ENCODE measurements at regions not wholly inside any gene's neighbourhood (a gene's known extent, or its start where the extent isn't known, plus 50 kb on each side); places are given as distances from the start of the nearest gene placed in this dataset.

DNA sequence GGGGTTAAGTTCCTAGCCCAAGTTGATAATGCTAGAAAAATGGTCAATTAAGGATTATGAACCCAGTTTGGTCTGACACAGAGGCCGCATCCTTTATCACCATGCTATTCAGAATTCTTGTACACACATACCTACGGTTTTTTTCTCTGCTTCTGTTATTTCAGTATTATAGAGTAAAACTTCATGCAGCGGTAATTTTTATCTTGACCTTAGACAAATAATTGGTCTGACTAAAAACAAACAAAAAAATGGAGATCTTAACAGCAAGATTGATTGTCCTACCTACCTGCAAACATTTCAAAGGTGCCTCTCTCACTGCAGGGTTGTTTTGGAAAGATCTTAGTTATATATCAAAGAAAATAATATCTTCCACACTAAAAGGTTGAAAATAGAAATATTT, 201.9 kb upstream of the PRICKLE1 start:
- Histone ChIP-seq H3K4me3 (no peak overlapping the region), H3K36me3 (no peaks in the 10 kb centered on the region), H3K27ac (no peak overlapping the region), H3K9me3 (no peaks in the 10 kb centered on the region), H3K27me3 (no peaks in the 10 kb centered on the region), H3K4me1 (peaks cover 0 to 7% (median 0%) of the 10 kb centered on the region in 4 donors)
- DNase-seq: no peak
- intact Hi-C loops (cut with DNase I): no loop called here
- 48 to 76% methylated on average over 3 of the region's 3 CpGs for WGBS, 2 donors
- no peak for TF ChIP-seq EP300 (IDR thresholded peaks at IDR 0.05)
- TF ChIP-seq POLR2AphosphoS5 (IDR thresholded peaks at IDR 0.05): no peak
- TF ChIP-seq POLR2A (IDR thresholded peaks at IDR 0.05): no peak
- TF ChIP-seq, protein P1, sequence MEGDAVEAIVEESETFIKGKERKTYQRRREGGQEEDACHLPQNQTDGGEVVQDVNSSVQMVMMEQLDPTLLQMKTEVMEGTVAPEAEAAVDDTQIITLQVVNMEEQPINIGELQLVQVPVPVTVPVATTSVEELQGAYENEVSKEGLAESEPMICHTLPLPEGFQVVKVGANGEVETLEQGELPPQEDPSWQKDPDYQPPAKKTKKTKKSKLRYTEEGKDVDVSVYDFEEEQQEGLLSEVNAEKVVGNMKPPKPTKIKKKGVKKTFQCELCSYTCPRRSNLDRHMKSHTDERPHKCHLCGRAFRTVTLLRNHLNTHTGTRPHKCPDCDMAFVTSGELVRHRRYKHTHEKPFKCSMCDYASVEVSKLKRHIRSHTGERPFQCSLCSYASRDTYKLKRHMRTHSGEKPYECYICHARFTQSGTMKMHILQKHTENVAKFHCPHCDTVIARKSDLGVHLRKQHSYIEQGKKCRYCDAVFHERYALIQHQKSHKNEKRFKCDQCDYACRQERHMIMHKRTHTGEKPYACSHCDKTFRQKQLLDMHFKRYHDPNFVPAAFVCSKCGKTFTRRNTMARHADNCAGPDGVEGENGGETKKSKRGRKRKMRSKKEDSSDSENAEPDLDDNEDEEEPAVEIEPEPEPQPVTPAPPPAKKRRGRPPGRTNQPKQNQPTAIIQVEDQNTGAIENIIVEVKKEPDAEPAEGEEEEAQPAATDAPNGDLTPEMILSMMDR (IDR thresholded peaks at IDR 0.05): no peak

DNA sequence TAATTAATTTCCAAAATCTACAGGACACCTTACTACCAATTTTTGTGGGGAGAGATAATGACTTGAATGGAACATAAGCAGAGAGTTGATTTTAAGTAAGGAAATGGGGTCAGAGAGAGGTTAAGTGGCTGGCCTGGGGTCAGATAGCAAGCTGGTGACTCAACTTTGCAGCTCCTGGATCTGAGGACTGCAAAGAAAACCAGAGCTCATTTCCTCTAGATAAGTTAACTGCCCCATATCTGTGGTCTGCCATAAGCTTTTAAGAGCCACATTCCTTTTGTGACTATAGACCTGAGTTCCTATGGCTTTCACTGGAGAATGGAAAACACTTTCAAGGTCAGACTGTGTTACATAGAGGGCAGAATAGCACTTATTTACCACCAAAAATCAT, 201.2 kb upstream of the PRICKLE1 start:
- no peak overlapping the region for H3K27ac ChIP-seq

DNA sequence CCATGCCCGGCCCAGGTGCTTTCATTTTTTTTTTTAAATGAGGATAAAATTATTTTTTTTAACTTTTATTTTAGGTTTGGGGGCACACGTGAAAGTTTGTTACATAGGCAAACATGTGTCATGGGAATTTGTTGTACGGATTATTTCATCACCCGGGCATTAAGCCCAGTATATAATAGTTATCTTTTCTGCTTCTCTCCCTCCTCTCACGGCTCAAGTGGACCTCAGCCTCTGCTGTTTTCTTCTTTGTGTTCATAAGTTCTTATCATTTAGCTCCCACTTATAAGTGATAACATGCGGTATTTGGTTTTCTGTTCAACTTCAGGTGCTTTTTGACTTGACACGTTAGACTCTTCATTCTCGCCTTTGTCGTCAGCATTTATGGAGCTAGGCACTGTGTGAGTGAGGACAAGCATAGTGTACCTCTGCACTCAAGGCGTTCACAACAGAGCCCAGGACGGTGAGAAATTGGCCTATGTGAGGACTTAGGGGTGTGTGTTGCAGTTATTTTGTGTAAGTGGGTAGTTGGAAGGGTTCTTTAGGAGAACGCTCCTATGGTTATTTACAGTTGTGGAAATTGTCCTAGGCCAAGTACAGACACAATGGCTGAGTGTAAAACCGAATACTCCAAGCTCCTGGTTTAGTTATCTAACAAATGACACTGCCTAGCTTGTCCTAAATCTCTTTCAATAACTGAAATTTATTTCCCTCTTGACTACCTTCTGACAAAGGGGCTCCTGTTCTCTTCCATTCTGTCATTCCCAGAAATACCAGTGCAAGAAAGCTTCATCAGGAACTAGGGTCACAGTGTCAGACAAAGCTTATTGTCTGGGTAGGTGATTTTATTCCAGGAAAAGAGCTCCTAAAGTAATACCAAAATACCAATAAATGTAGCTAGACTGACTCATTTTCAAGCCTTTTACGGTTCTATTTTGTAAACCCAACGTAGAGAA, 200.5 kb upstream of the PRICKLE1 start:
- intact Hi-C loops (cut with DNase I): no loop called here
- no peak for DNase-seq
- Histone ChIP-seq H3K36me3 (no peaks in the 10 kb centered on the region), H3K27ac (no peak overlapping the region), H3K4me1 (peaks cover 0 to 6% (median 0%) of the 10 kb centered on the region in 4 donors), H3K4me3 (no peak overlapping the region), H3K27me3 (no peaks in the 10 kb centered on the region), H3K9me3 (no peaks in the 10 kb centered on the region)
- 78 to 80% methylated on average over 15 of the region's 15 CpGs for WGBS, 2 donors
- no peak for TF ChIP-seq POLR2AphosphoS5 (IDR thresholded peaks at IDR 0.05)
- TF ChIP-seq, protein P1 (IDR thresholded peaks at IDR 0.05): no peak
- TF ChIP-seq EP300 (IDR thresholded peaks at IDR 0.05): no peak
- TF ChIP-seq POLR2A (IDR thresholded peaks at IDR 0.05): no peak

More for the DNA sequence above, 201.2 kb upstream of the PRICKLE1 start:
- no peak for DNase-seq
- Histone ChIP-seq H3K27me3 (no peaks in the 10 kb centered on the region), H3K9me3 (no peaks in the 10 kb centered on the region), H3K36me3 (no peaks in the 10 kb centered on the region), H3K4me1 (peaks cover 0 to 7% (median 0%) of the 10 kb centered on the region in 4 donors), H3K4me3 (no peak overlapping the region)
- intact Hi-C loops (cut with DNase I): no loop called here
- TF ChIP-seq, protein P1 (IDR thresholded peaks at IDR 0.05): no peak
- TF ChIP-seq POLR2A (IDR thresholded peaks at IDR 0.05): no peak
- no peak for TF ChIP-seq EP300 (IDR thresholded peaks at IDR 0.05)
- TF ChIP-seq POLR2AphosphoS5 (IDR thresholded peaks at IDR 0.05): no peak

DNA sequence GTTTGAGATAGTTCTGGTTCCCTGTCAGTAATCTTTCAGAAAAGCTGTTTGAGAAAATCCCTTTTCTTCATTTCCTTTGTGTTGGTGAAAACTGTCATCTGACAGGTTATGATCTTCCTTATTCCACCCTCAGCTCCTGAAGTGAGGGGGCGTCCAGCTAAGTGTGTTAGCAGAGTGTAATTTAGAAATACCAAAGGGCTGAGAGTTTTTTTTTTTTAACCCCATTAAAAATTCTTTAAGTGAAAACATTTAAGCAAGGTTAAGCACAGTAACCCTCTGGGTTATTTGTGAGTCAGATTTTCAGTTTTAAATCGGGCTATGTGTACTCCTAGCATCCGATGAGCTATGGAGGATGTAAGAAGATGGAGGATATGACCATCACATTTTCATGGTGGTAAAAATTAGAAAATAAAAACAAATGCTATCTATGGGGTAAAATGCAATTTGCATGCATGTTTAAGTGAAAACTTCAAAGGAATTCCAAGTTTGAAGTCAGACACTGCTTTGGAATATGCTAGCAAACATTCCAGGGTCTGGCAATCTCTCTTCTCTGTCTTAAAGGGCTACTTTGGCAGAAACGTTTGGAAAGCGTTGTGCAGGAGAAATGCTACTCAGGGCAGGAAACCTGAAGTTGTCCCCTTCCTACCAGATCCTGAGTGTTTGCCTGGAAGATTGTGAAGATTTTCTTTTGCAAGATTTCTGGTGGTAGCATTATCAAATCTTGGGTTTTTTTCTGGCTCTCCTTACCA, 197.0 kb upstream of the PRICKLE1 start:
- H3K4me1 ChIP-seq: no peaks in the 10 kb centered on the region
- intact Hi-C loops (cut with DNase I): no loop called here
- no peak for DNase-seq
- H3K9me3 ChIP-seq: no peaks in the 10 kb centered on the region
- H3K36me3 ChIP-seq: no peaks in the 10 kb centered on the region
- no peak overlapping the region for H3K27ac ChIP-seq
- TF ChIP-seq, protein P1 (IDR thresholded peaks at IDR 0.05): no peak
- TF ChIP-seq POLR2AphosphoS5 (IDR thresholded peaks at IDR 0.05): no peak
- no peak for TF ChIP-seq POLR2A (IDR thresholded peaks at IDR 0.05)
- no peak for TF ChIP-seq EP300 (IDR thresholded peaks at IDR 0.05)
- 57 to 67% methylated on average over 5 of the region's 5 CpGs for WGBS, 2 donors
- no peaks in the 10 kb centered on the region for H3K27me3 ChIP-seq
- no peak overlapping the region for H3K4me3 ChIP-seq
